ENCODE measurements at regions not wholly inside any gene's neighbourhood (a gene's known extent, or its start where the extent isn't known, plus 50 kb on each side); places are given as distances from the start of the nearest gene placed in this dataset.

DNA sequence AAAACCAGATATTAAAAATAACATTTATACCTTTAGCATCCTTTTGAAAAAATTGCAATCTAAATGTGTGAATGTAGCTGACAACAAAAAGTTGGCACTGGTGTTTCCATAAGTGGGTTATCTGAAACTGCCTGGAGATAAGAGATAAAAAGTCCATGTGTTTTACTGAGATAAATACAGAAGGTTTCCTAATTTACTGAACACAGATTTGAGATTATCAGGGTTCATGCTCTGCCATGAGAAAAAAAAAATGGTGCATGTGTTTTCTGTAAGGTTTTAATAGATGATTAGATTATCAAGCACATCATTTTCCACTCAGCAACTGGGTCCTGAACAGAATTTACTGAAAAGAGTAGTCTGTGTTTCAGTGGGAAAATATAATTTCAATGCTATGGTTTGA, 326.2 kb upstream of the SLIT2 start:
- Histone ChIP-seq H3K9ac (ENCODE audit: low read depth, low read length, poor library complexity, severe bottlenecking) (no peak overlapping the region), H3K4me3 (ENCODE audit: low read length, poor library complexity, severe bottlenecking) (no peak overlapping the region), H3K36me3 (ENCODE audit: insufficient read depth, low read length) (no peaks in the 10 kb centered on the region), H3F3A (ENCODE audit: low read depth) (no peaks in the 10 kb centered on the region), H3K27me3 (ENCODE audit: insufficient read depth, low read length, poor library complexity, severe bottlenecking) (no peaks in the 10 kb centered on the region), H3K4me2 (ENCODE audit: low read depth, low read length, poor library complexity, severe bottlenecking) (no peak overlapping the region), H3K9me3 (ENCODE audit: insufficient read depth, low read depth, low read length) (no peaks in the 10 kb centered on the region), H3K4me1 (ENCODE audit: insufficient read depth, low read length, poor library complexity, severe bottlenecking) (no peaks in the 10 kb centered on the region), H4K20me1 (ENCODE audit: insufficient read depth, low read length, poor library complexity, severe bottlenecking) (no peaks in the 10 kb centered on the region), H2AFZ (ENCODE audit: low read length) (no peak overlapping the region), H3K79me2 (ENCODE audit: insufficient read depth, low read length) (no peaks in the 10 kb centered on the region), H3K9me2 (replicated peaks; ENCODE audit: low read depth, low read length) (no peaks in the 10 kb centered on the region)
- TF ChIP-seq, protein P1, sequence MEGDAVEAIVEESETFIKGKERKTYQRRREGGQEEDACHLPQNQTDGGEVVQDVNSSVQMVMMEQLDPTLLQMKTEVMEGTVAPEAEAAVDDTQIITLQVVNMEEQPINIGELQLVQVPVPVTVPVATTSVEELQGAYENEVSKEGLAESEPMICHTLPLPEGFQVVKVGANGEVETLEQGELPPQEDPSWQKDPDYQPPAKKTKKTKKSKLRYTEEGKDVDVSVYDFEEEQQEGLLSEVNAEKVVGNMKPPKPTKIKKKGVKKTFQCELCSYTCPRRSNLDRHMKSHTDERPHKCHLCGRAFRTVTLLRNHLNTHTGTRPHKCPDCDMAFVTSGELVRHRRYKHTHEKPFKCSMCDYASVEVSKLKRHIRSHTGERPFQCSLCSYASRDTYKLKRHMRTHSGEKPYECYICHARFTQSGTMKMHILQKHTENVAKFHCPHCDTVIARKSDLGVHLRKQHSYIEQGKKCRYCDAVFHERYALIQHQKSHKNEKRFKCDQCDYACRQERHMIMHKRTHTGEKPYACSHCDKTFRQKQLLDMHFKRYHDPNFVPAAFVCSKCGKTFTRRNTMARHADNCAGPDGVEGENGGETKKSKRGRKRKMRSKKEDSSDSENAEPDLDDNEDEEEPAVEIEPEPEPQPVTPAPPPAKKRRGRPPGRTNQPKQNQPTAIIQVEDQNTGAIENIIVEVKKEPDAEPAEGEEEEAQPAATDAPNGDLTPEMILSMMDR (conservative IDR thresholded peaks at IDR 0.05; ENCODE audit: low read length): no peak
- TF ChIP-seq EZH2phosphoT487 (IDR thresholded peaks at IDR 0.05; ENCODE audit: borderline replicate concordance): no peak

DNA sequence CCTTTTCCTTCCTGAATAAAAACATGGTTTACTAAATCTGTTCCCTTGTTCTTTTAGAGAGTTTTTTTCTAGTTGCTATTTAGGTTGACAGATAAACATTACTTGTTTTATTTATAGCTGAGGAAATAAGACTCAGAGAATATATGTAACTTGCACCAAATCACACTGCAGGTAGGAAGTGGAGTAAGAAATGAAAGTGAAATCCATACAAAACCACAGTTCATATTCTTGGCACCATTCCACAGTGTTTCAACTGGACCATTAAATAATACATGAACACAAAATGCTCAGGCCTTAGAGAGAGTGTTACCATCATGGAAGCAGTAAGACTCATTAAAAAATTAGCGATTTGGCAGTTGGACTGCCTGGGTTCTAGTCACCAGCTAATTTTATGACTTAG, 326.9 kb upstream of the SLIT2 start:
- Histone ChIP-seq H3K9me3 (ENCODE audit: insufficient read depth, low read depth, low read length) (no peaks in the 10 kb centered on the region), H3K27me3 (ENCODE audit: insufficient read depth, low read length, poor library complexity, severe bottlenecking) (no peaks in the 10 kb centered on the region), H3K4me2 (ENCODE audit: low read depth, low read length, poor library complexity, severe bottlenecking) (no peak overlapping the region), H3K4me3 (ENCODE audit: low read length, poor library complexity, severe bottlenecking) (no peak overlapping the region), H3F3A (ENCODE audit: low read depth) (no peaks in the 10 kb centered on the region), H3K79me2 (ENCODE audit: insufficient read depth, low read length) (no peaks in the 10 kb centered on the region), H2AFZ (ENCODE audit: low read length) (no peak overlapping the region), H4K20me1 (ENCODE audit: insufficient read depth, low read length, poor library complexity, severe bottlenecking) (no peaks in the 10 kb centered on the region), H3K9me2 (replicated peaks; ENCODE audit: low read depth, low read length) (no peaks in the 10 kb centered on the region), H3K4me1 (ENCODE audit: insufficient read depth, low read length, poor library complexity, severe bottlenecking) (no peaks in the 10 kb centered on the region), H3K9ac (ENCODE audit: low read depth, low read length, poor library complexity, severe bottlenecking) (no peak overlapping the region), H3K36me3 (ENCODE audit: insufficient read depth, low read length) (no peaks in the 10 kb centered on the region)
- TF ChIP-seq, protein P1 (conservative IDR thresholded peaks at IDR 0.05; ENCODE audit: low read length): no peak
- no peak for TF ChIP-seq EZH2phosphoT487 (IDR thresholded peaks at IDR 0.05; ENCODE audit: borderline replicate concordance)

DNA sequence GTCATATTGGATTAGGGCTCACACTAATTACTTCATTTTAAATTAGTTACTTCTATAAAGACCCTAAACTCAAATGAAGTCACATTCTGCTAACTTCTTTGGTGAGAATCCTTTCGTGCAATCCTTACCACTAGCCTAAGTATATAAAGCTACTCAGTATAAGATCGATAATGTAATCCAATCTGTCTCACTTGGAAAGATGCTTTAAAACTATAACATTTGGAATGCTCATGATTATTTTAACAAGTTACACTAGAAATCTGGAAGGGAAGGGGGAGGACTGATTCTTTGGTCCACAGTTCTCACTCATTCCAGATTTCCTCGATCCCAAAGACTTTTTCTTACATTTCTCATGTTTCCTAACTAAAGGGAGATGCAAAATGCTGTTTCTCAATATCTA, 336.4 kb upstream of the SLIT2 start:
- H3K27me3 ChIP-seq (ENCODE audit: insufficient read depth, low read length, poor library complexity, severe bottlenecking): no peaks in the 10 kb centered on the region
- H3K4me3 ChIP-seq (ENCODE audit: low read length, poor library complexity, severe bottlenecking): no peak overlapping the region
- no peak overlapping the region for H3K4me2 ChIP-seq (ENCODE audit: low read depth, low read length, poor library complexity, severe bottlenecking)
- no peak overlapping the region for H3K9ac ChIP-seq (ENCODE audit: low read depth, low read length, poor library complexity, severe bottlenecking)
- H3K36me3 ChIP-seq (ENCODE audit: insufficient read depth, low read length): no peaks in the 10 kb centered on the region
- H3K4me1 ChIP-seq (ENCODE audit: insufficient read depth, low read length, poor library complexity, severe bottlenecking): no peaks in the 10 kb centered on the region
- H3K9me3 ChIP-seq (ENCODE audit: insufficient read depth, low read depth, low read length): no peaks in the 10 kb centered on the region
- H3K9me2 ChIP-seq (replicated peaks; ENCODE audit: low read depth, low read length): no peaks in the 10 kb centered on the region
- H4K20me1 ChIP-seq (ENCODE audit: insufficient read depth, low read length, poor library complexity, severe bottlenecking): no peaks in the 10 kb centered on the region
- no peaks in the 10 kb centered on the region for H3K79me2 ChIP-seq (ENCODE audit: insufficient read depth, low read length)
- TF ChIP-seq, protein P1 (conservative IDR thresholded peaks at IDR 0.05; ENCODE audit: low read length): no peak
- TF ChIP-seq EZH2phosphoT487 (IDR thresholded peaks at IDR 0.05; ENCODE audit: borderline replicate concordance): no peak
- H3F3A ChIP-seq (ENCODE audit: low read depth): no peaks in the 10 kb centered on the region
- H2AFZ ChIP-seq (ENCODE audit: low read length): no peak overlapping the region

Measured in Loucy (cell line).